22Rv1 (cell line): ENCODE measurements at regions not wholly inside any gene's neighbourhood (a gene's known extent, or its start where the extent isn't known, plus 50 kb on each side); places are given as distances from the start of the nearest gene placed in this dataset.

Experiments
- H3K27ac ChIP-seq: fragments of 450-650 bp; 2 replicates; pipeline ENCODE4 v1.5.1; 2017
- CTCF ChIP-seq: fragments of 450-650 bp; IDR thresholded peaks from 2 replicates; pipeline ENCODE4 v1.5.1; 2017; ENCODE audit warnings: mild to moderate bottlenecking
- ZFX ChIP-seq: fragments of 450-650 bp; IDR thresholded peaks from 2 replicates; pipeline ENCODE4 v1.6.1; 2017; ENCODE audit warnings: antibody characterized with exemption, borderline replicate concordance

- no peak for TF ChIP-seq CTCF
- no peak overlapping the region for H3K27ac ChIP-seq
These were observed 64.4 kb upstream of the KLHL13 start for GRCh38 chrX:118181030-118181429.

- TF ChIP-seq CTCF, result no peak
- H3K27ac ChIP-seq, result no peak overlapping the region
These were observed 65.4 kb upstream of the KLHL13 start for GRCh38 chrX:118182025-118182424.

GRCh38 chrX:118182681-118183080, 66.1 kb upstream of the KLHL13 start:
- no peak overlapping the region for H3K27ac ChIP-seq
- TF ChIP-seq CTCF, result no peak

GRCh38 chrX:118183606-118184005, 67.0 kb upstream of the KLHL13 start:
- peak; percentile 14; the same call in 1 of the 2 replicates for TF ChIP-seq CTCF
- no peak for TF ChIP-seq ZFX
- no peak overlapping the region for H3K27ac ChIP-seq

- TF ChIP-seq ZFX, result no peak
- TF ChIP-seq CTCF, result no peak
- H3K27ac ChIP-seq, result no peak overlapping the region
These were observed 70.5 kb upstream of the KLHL13 start for GRCh38 chrX:118187100-118187499.

GRCh38 chrX:118189000-118189399, 72.4 kb upstream of the KLHL13 start:
- no peak overlapping the region for H3K27ac ChIP-seq
- TF ChIP-seq ZFX (no peak), CTCF (no peak)

- no peak overlapping the region for H3K27ac ChIP-seq
- no peak for TF ChIP-seq ZFX
- TF ChIP-seq CTCF, result no peak
These were observed 73.0 kb upstream of the KLHL13 start for GRCh38 chrX:118189628-118190027.
